ENCODE measurements at regions not wholly inside any gene's neighbourhood (a gene's known extent, or its start where the extent isn't known, plus 50 kb on each side); places are given as distances from the start of the nearest gene placed in this dataset.

DNA sequence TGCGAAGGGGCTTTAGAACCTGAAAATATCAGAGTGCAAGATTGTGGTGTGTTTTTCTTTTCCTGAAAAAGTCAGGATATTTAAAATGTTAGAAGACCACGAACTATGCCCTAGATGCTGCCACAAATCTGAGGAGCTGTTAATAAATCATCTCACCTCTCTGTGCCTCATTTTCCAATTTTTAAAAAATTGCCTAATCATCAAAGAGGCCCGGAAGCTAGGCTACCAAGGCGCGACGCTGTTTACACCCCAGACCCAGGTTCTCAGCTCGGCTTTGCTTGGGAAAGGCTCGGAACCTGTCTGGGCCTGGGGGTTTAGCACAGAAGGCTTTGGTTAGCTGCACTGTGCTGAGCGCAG lies 409.6 kb downstream of the BCOR start (continued):
- TF ChIP-seq, protein P1, sequence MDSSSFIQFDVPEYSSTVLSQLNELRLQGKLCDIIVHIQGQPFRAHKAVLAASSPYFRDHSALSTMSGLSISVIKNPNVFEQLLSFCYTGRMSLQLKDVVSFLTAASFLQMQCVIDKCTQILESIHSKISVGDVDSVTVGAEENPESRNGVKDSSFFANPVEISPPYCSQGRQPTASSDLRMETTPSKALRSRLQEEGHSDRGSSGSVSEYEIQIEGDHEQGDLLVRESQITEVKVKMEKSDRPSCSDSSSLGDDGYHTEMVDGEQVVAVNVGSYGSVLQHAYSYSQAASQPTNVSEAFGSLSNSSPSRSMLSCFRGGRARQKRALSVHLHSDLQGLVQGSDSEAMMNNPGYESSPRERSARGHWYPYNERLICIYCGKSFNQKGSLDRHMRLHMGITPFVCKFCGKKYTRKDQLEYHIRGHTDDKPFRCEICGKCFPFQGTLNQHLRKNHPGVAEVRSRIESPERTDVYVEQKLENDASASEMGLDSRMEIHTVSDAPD (CRISPR knock-in tag; IDR thresholded peaks at IDR 0.05) = no peak
- no peak for TF ChIP-seq CBFA2T3 (IDR thresholded peaks at IDR 0.05)
- TF ChIP-seq ZNF143 (CRISPR knock-in tag; IDR thresholded peaks at IDR 0.05) = no peak
- TF ChIP-seq C11orf30 (IDR thresholded peaks at IDR 0.05; ENCODE audit: low read depth) = peak; percentile 71
- no peak for TF ChIP-seq HNRNPL (IDR thresholded peaks at IDR 0.05; ENCODE audit: low read depth, low read length)
- TF ChIP-seq ZNF175 (CRISPR knock-in tag; IDR thresholded peaks at IDR 0.05; ENCODE audit: low read depth) = no peak
- no peak for TF ChIP-seq TCF3 (CRISPR knock-in tag; IDR thresholded peaks at IDR 0.05)

DNA sequence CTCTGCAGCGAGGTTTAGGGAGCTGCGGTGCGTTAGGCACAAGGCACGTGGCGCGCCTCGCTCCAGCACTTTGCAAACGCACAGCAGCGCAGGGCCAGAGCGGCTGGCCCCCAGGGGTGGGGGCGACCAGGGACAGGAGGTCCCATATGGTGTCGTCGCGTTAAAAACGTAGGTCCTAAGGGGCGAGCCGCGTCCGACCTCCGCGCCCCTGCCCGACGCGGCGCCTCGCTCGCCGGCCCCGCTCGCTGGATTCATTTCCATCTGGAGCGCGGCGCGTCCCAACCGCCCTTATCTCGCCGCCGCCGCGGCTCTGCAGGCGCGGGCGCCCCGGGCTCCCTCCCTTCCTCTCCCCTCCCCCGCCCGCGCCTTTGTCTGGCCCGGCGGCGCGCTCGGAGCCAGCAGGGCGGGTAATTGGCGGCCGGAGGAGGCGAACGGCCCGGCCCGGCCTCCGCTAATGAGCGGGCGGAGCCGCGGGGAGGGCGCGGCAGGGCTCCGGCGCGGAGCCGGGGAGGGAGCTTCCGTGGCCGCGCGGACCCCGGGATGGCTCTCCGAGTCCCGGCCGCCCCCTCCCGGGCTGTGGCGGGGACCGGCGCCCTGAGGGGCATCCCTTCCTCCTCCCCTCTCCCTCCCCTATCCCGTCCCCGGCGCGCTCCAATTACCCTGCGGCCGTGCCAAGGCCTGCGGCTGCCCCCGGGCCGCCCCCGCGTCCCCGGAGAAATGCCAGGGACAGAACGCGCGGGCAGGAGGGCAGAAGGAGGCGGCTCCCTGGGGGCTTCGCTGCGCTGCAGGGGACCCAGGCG lies 409.0 kb downstream of the BCOR start:
- FAIRE-seq (no peak), ATAC-seq (peak; percentile 92), DNase-seq (ENCODE audit: extremely low read depth in 1 of 4, low spot score in 3 of 4) (peak; percentile 76 to 82 (median 80))
- H3K4me1 ChIP-seq (replicated peaks in 1 of 2; ENCODE audit: control insufficient read depth in 2 of 2, insufficient read depth in 2 of 2, low read length in 2 of 2) = peaks cover 17 to 19% of the 10 kb centered on the region in 2 experiments; a peak in 4 of 5 replicates
- ChIA-PET POLR2A (interaction anchor here (0.6 kb wide), 2 partner anchors 22 to 464 kb away, joined by 3 read pairs; no protein-coding TSS in a partner anchor), CTCF (ENCODE audit: low intra/inter-chr PET ratio) (no interaction called here)
- no peaks in the 10 kb centered on the region for H4K20me1 ChIP-seq (replicated peaks; ENCODE audit: control insufficient read depth, insufficient read depth, low read length)
- no TSS peak for BruUV-seq (replicated peaks)
- H3K27me3 ChIP-seq (ENCODE audit: control insufficient read depth in 2 of 2, insufficient read depth in 2 of 2, low read length in 2 of 2) = no peaks in the 10 kb centered on the region
- H3K27ac ChIP-seq (ENCODE audit: extremely low read depth, low read depth, low read length) = peak overlapping the region; percentile 57
- peak overlapping the region; percentile 30 for H3K4me3 ChIP-seq
- WGBS (ENCODE audit: insufficient coverage, low coverage, missing lambda C conversion rate) = 0% methylated on average over 6 of the region's 101 CpGs
- in situ Hi-C loops (cut with MboI) = no loop called here
- no peaks in the 10 kb centered on the region for H3K9me3 ChIP-seq (replicated peaks; ENCODE audit: control insufficient read depth, insufficient read depth, low read depth, low read length)
- peak overlapping the region; percentile 92 for H2AFZ ChIP-seq (ENCODE audit: low read depth, low read length)
- H3K4me2 ChIP-seq (ENCODE audit: insufficient read depth, low read length) = peak overlapping the region; percentile 19; the same call in 1 of the 2 replicates
- intact Hi-C loops (cut with micrococcal nuclease) = no loop called here
- peak overlapping the region; percentile 51 to 83 for H3K9ac ChIP-seq (ENCODE audit: insufficient read depth in 1 of 2, low read depth in 2 of 2, low read length in 2 of 2)
- no peaks in the 10 kb centered on the region for H3K36me3 ChIP-seq (ENCODE audit: control insufficient read depth, insufficient read depth, low read length)
- H3K9me1 ChIP-seq (ENCODE audit: control insufficient read depth, insufficient read depth, low read length) = no peaks in the 10 kb centered on the region
- no peaks in the 10 kb centered on the region for H3K79me2 ChIP-seq (ENCODE audit: control insufficient read depth, insufficient read depth, low read length)
- TF ChIP-seq, protein P2, sequence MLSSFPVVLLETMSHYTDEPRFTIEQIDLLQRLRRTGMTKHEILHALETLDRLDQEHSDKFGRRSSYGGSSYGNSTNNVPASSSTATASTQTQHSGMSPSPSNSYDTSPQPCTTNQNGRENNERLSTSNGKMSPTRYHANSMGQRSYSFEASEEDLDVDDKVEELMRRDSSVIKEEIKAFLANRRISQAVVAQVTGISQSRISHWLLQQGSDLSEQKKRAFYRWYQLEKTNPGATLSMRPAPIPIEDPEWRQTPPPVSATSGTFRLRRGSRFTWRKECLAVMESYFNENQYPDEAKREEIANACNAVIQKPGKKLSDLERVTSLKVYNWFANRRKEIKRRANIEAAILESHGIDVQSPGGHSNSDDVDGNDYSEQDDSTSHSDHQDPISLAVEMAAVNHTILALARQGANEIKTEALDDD (IDR thresholded peaks at IDR 0.05) = no peak
- TF ChIP-seq KDM4B (IDR thresholded peaks at IDR 0.05; ENCODE audit: borderline replicate concordance in 2 of 2, low read depth in 1 of 2) (no peak), POLR2B (IDR thresholded peaks at IDR 0.05; ENCODE audit: low read depth, partially characterized antibody) (no peak), ERF (CRISPR knock-in tag; IDR thresholded peaks at IDR 0.05) (no peak), HIVEP1 (CRISPR knock-in tag; IDR thresholded peaks at IDR 0.05) (no peak), ZNF57 (CRISPR knock-in tag; IDR thresholded peaks at IDR 0.05) (no peak), SPI1 (IDR thresholded peaks at IDR 0.05; ENCODE audit: borderline replicate concordance, low read depth, low read length) (no peak)
- TF ChIP-seq, protein P3, sequence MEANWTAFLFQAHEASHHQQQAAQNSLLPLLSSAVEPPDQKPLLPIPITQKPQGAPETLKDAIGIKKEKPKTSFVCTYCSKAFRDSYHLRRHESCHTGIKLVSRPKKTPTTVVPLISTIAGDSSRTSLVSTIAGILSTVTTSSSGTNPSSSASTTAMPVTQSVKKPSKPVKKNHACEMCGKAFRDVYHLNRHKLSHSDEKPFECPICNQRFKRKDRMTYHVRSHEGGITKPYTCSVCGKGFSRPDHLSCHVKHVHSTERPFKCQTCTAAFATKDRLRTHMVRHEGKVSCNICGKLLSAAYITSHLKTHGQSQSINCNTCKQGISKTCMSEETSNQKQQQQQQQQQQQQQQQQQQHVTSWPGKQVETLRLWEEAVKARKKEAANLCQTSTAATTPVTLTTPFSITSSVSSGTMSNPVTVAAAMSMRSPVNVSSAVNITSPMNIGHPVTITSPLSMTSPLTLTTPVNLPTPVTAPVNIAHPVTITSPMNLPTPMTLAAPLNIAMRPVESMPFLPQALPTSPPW (CRISPR knock-in tag; IDR thresholded peaks at IDR 0.05) = peak; percentile 86
- TF ChIP-seq, protein P4, sequence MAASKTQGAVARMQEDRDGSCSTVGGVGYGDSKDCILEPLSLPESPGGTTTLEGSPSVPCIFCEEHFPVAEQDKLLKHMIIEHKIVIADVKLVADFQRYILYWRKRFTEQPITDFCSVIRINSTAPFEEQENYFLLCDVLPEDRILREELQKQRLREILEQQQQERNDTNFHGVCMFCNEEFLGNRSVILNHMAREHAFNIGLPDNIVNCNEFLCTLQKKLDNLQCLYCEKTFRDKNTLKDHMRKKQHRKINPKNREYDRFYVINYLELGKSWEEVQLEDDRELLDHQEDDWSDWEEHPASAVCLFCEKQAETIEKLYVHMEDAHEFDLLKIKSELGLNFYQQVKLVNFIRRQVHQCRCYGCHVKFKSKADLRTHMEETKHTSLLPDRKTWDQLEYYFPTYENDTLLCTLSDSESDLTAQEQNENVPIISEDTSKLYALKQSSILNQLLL (CRISPR knock-in tag; IDR thresholded peaks at IDR 0.05; ENCODE audit: borderline replicate concordance) = no peak
